Cardiac muscle cell (in vitro differentiated cells and primary cell): ENCODE measurements at regions not wholly inside any gene's neighbourhood (a gene's known extent, or its start where the extent isn't known, plus 50 kb on each side); places are given as distances from the start of the nearest gene placed in this dataset.
"Not testable (repeated sequence)": the region's sequence is repeated elsewhere in the genome, so short reads cannot be mapped to it uniquely, and the experiment has no call there.

ENCODE experiments used
- DNase-seq, 2 donors: peaks; one replicate each; pipeline versions ENCODE4 v3.0.0 to v3.0.0-alpha.2; 2010 to 2017; ENCODE audit warnings: low read depth in 1 of 2, low spot score in 1 of 2
- H3K27ac ChIP-seq: fragments of 200-600 bp; sonication (generic); 2 replicates; pipeline ENCODE4 v1.5.1; 2016
- H3K27me3 ChIP-seq: fragments of 200-600 bp; sonication (generic); 2 replicates; pipeline ENCODE4 v1.6.0; 2016; ENCODE audit warnings: control low read depth
- H3K36me3 ChIP-seq: fragments of 200-600 bp; sonication (generic); 2 replicates; pipeline ENCODE4 v1.5.1; 2016; ENCODE audit warnings: control low read depth
- H3K4me1 ChIP-seq: fragments of 200-600 bp; sonication (generic); 2 replicates; pipeline ENCODE4 v1.8.1; 2017; ENCODE audit warnings: low read depth, mild to moderate bottlenecking, mixed run types
- H3K4me3 ChIP-seq: fragments of 200-600 bp; sonication (generic); 2 replicates; pipeline ENCODE4 v1.5.1; 2016; ENCODE audit warnings: mild to moderate bottlenecking
- H3K9me3 ChIP-seq: fragments of 200-600 bp; sonication (generic); 2 replicates; pipeline ENCODE4 v1.5.1; 2017; ENCODE audit warnings: low read depth, mild to moderate bottlenecking, control low read depth
- TF ChIP-seq, protein P1 (sequence below): IDR thresholded peaks from 2 replicates; pipeline ENCODE4 v1.5.1; 2012; ENCODE audit warnings: low read depth, mild to moderate bottlenecking, low read length

DNA sequence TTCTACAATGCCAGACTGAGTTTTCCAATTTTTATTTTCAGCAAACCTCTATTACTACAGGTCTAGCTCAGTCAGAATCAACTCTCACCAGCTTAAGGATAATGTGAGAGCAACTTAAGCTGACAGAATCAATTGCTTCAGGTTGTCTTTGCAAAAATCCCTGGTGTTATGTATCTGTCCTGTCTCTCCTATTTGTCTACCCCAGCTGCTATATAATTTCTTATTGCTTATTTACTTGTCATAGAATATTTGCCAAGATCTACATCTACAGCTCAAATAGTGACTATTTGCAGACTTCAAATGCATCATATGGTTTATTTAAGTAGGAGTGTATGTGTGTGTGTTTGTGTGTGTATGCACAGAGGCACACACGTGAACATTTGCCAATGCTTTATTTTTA, 54.1 kb downstream of the FOXG1 start:
- TF ChIP-seq, protein P1, sequence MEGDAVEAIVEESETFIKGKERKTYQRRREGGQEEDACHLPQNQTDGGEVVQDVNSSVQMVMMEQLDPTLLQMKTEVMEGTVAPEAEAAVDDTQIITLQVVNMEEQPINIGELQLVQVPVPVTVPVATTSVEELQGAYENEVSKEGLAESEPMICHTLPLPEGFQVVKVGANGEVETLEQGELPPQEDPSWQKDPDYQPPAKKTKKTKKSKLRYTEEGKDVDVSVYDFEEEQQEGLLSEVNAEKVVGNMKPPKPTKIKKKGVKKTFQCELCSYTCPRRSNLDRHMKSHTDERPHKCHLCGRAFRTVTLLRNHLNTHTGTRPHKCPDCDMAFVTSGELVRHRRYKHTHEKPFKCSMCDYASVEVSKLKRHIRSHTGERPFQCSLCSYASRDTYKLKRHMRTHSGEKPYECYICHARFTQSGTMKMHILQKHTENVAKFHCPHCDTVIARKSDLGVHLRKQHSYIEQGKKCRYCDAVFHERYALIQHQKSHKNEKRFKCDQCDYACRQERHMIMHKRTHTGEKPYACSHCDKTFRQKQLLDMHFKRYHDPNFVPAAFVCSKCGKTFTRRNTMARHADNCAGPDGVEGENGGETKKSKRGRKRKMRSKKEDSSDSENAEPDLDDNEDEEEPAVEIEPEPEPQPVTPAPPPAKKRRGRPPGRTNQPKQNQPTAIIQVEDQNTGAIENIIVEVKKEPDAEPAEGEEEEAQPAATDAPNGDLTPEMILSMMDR, result no peak

DNA sequence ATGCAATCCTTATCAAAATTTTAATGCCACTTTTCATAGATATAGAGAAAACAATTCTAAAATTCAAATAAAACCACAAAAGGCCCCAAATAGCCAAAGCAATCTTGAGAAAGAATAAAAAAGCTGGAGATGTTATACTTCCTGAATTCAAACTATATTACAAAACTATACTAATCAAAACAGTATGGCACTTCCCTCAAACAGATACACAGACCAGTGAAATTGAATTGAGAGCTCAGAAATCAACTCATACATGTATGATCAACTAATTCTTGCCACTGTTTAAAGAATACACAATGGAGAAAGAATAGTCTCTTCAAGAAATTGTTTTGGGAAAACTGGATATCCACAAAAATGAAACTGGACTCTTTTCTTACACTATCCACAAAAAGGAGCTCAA, 55.4 kb downstream of the FOXG1 start:
- no peak overlapping the region for H3K4me3 ChIP-seq

More for the DNA sequence above, 54.1 kb downstream of the FOXG1 start:
- no peaks in the 10 kb centered on the region for H3K4me1 ChIP-seq
- no peaks in the 10 kb centered on the region for H3K36me3 ChIP-seq
- no peak overlapping the region for H3K4me3 ChIP-seq
- H3K9me3 ChIP-seq, result no peaks in the 10 kb centered on the region
- peaks cover 2% of the 10 kb centered on the region for H3K27me3 ChIP-seq
- DNase-seq, result no peak
- H3K27ac ChIP-seq, result no peak overlapping the region

DNA sequence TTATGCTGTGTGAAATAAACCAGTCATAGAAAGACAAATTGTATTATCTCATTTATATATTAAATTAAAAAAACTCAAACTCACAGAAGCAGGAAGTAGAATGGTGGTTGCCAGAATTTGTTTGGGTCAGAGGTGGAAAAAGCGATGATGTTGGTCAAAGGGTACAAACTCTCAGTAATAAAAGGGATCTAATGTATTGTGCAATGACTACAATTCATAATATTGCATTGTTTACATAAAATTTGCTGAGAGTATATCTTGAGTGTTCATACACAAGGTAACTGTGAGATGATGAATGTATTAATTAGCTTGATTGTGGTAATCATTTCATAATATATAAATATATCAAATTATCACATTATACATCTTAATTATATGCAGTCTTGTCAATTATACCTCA, 56.7 kb downstream of the FOXG1 start:
- Histone ChIP-seq H3K36me3 (no peaks in the 10 kb centered on the region), H3K27me3 (peaks cover 2% of the 10 kb centered on the region), H3K4me3 (no peak overlapping the region), H3K4me1 (no peaks in the 10 kb centered on the region), H3K27ac (no peak overlapping the region), H3K9me3 (no peaks in the 10 kb centered on the region)
- no peak for DNase-seq
- TF ChIP-seq, protein P1, result no peak

More for the DNA sequence above, 55.4 kb downstream of the FOXG1 start:
- Histone ChIP-seq H3K4me1 (no peaks in the 10 kb centered on the region), H3K27me3 (peaks cover 2% of the 10 kb centered on the region), H3K9me3 (no peaks in the 10 kb centered on the region), H3K27ac (no peak overlapping the region), H3K36me3 (no peaks in the 10 kb centered on the region)
- TF ChIP-seq, protein P1, result no peak
- no peak for DNase-seq

DNA sequence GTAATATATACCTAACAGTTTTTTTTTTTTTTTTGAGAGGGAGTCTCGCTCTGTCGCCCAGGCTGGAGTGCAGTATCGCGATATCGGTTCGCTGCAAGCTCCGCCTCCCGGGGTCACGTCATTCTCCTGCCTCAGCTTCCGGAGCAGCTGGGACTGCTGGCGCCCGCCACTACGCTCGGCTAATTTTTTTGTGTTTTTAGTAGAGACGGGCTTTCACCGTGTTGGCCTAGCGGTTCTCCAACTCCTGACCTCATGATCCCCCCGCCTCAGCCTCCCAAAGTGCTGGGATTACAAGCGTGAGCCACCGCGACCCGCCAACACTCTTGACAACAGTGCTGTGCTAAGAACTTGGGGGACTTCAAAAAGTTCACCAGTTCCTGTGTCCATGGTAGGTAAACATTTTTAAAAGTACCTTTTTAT, 63.5 kb downstream of the FOXG1 start:
- no peak for DNase-seq
- Histone ChIP-seq H3K4me1 (no peaks in the 10 kb centered on the region), H3K36me3 (no peaks in the 10 kb centered on the region), H3K9me3 (no peaks in the 10 kb centered on the region), H3K27me3 (no peaks in the 10 kb centered on the region), H3K4me3 (no peak overlapping the region), H3K27ac (no peak overlapping the region)
- TF ChIP-seq, protein P1, result no peak

DNA sequence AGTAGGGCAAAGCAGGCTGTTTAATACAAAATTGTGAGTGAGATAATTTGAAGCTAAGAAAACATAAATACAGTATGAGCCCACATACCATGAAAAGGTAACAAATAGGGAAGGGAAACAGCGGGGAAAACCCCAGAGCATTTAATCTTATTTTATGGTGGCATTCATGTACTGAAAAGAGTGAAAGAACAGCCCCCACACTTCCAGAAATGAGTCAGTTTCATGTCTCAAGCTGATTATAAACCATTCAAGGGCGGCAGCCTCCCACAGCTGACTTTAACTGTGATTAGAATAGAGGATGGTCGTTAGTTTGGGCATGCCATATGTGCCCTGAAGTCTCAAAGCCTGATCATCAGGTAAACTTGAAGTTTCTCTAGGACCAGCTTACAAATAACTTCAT, 64.5 kb downstream of the FOXG1 start:
- Histone ChIP-seq H3K4me1 (no peaks in the 10 kb centered on the region), H3K27me3 (no peaks in the 10 kb centered on the region), H3K9me3 (no peaks in the 10 kb centered on the region), H3K4me3 (no peak overlapping the region), H3K27ac (no peak overlapping the region), H3K36me3 (no peaks in the 10 kb centered on the region)
- DNase-seq, result no peak
- TF ChIP-seq, protein P1, result no peak

DNA sequence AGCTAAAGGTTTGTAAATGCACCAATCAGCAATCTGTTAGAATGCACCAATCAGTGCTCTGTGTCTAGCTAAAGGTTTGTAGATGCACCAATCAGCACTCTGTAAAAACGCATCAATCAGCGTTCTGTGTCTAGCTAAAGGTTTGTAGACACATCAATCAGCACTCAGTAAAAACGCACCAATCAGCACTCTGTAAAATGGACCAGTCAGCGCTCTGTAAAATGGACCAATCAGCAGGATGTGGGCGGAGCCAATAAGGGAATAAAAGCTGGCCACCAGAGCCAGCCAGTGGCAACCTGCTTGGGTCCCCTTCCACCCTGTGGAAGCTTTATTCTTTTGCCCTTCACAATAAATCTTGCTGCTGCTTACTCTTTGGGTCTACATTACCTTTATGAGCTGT, 76.0 kb downstream of the FOXG1 start:
- not testable (repeated sequence) for H3K4me1 ChIP-seq, H3K27me3 ChIP-seq, H3K9me3 ChIP-seq, H3K36me3 ChIP-seq, DNase-seq, H3K27ac ChIP-seq, H3K4me3 ChIP-seq
